Fibroblast of upper back skin (primary cell): ENCODE measurements at regions not wholly inside any gene's neighbourhood (a gene's known extent, or its start where the extent isn't known, plus 50 kb on each side); places are given as distances from the start of the nearest gene placed in this dataset.
"Not testable (repeated sequence)": the region's sequence is repeated elsewhere in the genome, so short reads cannot be mapped to it uniquely, and the experiment has no call there.

Source experiments
- DNase-seq: peaks from one replicate; pipeline ENCODE4 v3.0.0-alpha.2; 2013

DNA sequence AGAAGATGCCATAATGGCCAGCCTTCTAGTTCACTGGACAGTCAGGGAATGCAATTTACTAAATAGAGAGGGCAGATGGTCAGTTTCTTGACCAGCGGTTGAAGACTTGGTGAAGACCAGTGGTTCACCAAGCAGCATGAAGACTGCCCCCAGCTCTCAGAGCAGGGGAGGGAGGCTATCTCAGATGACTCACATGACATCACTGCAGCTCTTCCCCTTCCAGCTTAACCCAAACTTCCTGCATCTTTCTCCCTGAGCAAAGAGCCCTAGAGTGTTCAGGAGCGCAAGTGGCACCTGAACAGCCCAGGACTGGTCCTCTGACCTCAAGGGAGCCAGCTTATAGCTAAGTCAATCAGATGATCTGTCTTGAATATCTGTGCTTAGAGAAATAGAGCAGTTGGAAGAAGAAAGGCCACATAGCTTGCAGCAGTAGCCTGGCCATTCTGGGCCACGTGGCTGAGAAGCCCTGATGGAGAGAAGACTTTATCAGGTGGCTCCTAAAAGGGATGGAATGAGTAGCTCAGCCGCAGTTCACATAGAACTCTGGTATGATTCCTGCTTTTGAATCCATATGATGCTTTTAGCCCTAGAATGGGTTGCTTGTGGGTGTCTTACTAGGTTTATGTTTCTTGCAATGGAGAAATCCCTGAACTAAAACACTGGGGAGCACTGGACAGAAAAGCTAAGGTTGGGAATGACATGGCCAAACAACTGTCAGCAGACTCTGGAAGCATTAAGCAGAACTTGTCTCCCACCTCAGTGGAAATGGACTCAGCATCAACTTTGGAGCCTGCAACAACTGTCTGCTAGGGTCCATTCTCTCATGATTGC lies 392.1 kb upstream of the CCL2 start:
- no peak for DNase-seq

DNA sequence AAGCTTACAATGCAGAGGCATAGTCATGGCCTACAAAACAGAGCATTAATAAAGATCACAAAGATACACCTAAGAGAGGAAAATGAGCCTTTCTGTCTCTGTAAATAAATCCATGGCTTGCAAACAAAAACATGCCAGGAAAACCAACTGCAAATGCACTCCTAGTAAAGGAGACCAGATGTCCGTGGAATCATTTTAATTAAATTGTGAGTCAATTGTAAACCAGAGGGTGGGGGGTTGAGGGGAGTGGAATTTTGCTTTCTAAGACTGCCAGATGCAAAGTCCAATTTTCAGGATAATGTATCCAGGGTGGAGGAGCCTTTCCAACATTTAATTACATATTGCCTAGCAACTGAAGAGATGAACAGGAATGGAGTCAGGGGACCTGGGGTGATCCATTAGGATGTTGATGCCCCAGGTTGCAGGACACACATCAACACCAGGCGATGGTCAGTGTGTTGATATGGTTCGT lies 390.3 kb upstream of the CCL2 start:
- DNase-seq = no peak

DNA sequence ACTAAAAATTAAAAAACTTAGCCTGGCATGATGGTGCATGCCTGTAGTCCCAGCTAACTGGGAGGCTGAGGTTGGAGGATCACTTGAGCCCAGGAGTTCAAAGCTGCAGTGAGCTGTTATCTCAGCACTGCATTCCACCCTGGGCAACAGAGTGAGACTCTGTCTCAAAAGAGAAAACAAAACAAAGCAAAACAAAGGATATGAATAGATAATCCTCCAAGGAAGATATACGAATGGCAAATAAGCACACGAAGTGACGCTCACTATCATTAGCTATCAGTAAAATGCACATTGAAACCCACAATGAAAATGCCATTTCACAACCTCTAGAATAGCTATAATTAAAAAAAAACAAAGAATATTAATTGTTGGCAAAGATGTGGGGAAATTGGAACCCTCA lies 386.2 kb upstream of the CCL2 start:
- no peak for DNase-seq

GRCh38 chr17:33870936-33871335 lies 384.1 kb upstream of the CCL2 start:
- DNase-seq = no peak

GRCh38 chr17:33871720-33872540 lies 383.2 kb upstream of the CCL2 start:
- peak; percentile 71 for DNase-seq

DNA sequence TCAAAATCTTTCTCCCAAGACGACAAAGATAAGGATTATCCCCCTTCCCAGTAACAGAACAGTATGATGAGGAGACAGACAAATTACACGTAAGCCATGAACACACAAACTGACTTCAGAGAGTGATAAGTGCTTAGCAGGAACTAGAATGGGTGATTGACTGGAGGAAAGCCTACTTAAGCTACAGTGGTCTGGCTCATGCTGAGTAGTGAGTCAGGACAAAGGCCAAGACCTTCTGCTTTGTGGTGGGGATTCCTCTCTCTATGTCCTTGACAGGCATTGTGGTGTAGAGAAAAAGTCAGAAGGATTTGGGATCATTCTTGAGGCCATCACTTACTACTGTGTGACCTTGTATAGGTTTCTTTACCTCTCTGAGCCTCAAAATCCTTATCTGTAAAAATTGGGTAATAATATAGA lies 381.9 kb upstream of the CCL2 start:
- no peak for DNase-seq

GRCh38 chr17:33874617-33875060 lies 380.4 kb upstream of the CCL2 start:
- no peak for DNase-seq

DNA sequence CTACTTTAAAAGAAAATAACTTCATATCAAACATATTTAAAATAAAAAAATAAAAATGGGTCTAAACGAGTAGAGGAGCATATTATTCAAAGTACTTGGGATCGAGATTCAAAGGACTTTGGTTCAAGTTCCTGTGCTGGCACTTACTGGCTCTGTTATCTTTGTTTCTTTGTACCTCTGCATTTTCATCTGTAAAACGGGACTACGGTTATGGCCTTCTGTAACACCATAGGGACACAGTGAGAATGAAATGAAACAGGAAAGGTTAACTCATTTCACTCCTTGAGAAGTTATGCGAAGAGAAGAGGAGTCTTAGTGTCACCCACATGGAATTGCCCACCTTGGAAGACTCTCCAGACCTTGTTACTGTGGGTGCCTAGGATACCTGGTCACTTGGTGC lies 379.1 kb upstream of the CCL2 start:
- DNase-seq = no peak

DNA sequence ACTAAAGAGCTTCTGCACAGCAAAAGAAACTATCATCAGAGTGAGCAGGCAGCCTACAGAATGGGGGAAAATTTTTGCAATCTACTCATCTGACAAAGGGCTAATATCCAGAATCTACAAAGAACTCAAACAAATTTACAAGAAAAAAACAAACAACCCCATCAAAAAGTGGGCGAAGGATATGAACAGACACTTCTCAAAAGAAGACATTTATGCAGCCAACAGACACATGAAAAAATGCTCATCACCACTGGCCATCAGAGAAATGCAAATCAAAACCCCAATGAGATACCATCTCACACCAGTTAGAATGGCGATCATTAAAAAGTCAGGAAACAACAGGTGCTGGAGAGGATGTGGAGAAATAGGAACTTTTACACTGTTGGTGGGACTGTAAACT lies 372.8 kb upstream of the CCL2 start:
- not testable (repeated sequence) for DNase-seq

GRCh38 chr17:33882677-33883076 lies 372.4 kb upstream of the CCL2 start:
- not testable (repeated sequence) for DNase-seq

- no peak for DNase-seq
Observed at GRCh38 chr17:33888455-33888854, 366.6 kb upstream of the CCL2 start.

GRCh38 chr17:33889040-33889439 lies 366.0 kb upstream of the CCL2 start:
- DNase-seq = no peak

DNA sequence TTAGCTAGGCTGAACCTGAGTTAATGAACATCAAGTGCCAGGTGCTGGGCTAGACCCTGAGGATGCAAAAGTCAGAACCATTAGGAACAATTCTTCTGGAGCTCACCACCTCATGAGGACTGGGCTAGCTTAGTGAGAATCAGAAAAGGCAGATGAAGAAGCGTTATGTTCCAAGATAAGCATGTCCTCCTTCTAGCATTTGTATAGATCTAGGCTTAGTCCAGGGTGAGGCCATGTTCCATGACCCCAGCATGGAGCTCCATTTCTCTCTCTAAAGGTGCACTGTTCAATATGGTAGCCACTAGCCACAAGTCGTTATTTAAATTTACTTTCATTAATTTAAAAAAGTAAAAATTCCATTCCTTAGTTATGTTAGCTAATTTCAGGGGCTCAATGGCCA lies 365.3 kb upstream of the CCL2 start:
- DNase-seq = no peak

GRCh38 chr17:33892717-33893591 lies 362.1 kb upstream of the CCL2 start:
- no peak for DNase-seq

GRCh38 chr17:33895491-33895890 lies 359.6 kb upstream of the CCL2 start:
- DNase-seq = no peak

GRCh38 chr17:33896263-33896662 lies 358.8 kb upstream of the CCL2 start:
- DNase-seq = no peak

DNA sequence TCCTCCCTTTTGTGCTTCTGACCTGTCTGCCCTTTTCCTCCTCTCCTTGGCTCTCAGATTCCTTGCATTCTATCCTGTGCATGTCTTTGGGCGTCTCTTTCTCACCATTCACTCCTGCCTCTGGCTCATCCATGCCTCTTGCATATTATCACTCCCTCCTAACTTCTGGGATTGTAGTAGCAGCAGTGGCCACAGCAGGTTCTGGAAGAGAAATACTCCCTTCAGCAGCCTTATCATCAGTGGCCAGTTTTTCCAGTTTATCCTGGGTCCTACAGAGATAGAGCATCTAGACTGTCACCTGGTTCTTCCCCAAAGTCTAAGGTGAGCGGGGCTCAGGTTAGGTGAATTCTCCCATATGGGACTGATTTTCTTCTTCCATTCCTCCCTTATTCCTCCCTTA lies 354.0 kb upstream of the CCL2 start:
- no peak for DNase-seq

DNA sequence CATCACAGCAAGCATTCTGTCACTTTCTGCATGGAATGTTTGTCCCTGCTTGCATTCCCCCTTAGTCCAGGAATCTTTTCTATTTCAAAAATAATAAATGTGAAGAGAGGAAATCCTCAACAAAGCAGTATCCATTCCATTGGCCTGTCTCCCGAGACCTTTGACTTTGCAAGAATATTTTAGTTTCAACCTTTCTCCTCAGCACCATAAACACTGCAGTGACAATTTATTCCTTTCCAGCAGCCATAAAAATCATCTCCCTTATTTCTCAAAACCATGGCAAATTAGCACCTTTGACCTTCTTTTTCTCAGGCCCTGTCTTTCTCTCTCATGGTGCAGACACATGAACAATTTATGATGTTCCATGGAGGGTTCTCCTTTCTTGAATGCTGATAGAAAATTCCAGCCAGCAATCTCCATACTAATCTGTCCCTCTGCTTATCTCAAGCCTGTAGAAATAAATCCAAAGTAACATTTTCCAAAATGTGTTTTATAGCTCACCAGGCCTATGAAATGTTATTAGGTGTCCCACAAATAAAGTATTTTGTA lies 352.1 kb upstream of the CCL2 start:
- DNase-seq = no peak

- no peak for DNase-seq
Observed at GRCh38 chr17:33904476-33904875, 350.6 kb upstream of the CCL2 start.

DNA sequence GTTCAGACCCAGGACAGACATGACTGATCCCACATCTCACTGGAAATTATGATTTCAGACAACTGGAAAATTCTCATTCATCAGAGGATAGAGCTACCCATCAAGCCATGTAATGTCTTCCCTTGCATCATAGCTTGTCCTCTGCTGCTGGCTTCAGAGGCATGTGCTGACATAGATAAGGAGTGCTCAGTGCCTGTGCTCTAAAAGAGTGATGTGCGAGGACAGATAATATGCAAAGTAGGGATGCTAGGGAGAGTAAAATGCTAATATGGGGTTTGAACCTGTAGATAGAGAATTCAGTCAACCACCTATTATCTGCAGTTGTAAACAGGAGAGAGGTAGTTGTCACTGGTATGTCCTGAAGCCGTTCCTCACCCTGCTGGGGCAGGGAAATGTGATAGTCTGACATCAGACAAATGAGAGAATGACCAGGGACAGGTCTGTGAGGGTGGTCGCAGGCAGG lies 349.7 kb upstream of the CCL2 start:
- no peak for DNase-seq

- no peak for DNase-seq
Observed at GRCh38 chr17:33908363-33909064, 346.6 kb upstream of the CCL2 start.
